Amniotic stem cell (primary cell): ENCODE measurements at regions not wholly inside any gene's neighbourhood (a gene's known extent, or its start where the extent isn't known, plus 50 kb on each side); places are given as distances from the start of the nearest gene placed in this dataset.

Experiments
- DNase-seq: peaks from one replicate; lab custom pipeline; 2025; lab: John Stamatoyannopoulos, UW

DNA sequence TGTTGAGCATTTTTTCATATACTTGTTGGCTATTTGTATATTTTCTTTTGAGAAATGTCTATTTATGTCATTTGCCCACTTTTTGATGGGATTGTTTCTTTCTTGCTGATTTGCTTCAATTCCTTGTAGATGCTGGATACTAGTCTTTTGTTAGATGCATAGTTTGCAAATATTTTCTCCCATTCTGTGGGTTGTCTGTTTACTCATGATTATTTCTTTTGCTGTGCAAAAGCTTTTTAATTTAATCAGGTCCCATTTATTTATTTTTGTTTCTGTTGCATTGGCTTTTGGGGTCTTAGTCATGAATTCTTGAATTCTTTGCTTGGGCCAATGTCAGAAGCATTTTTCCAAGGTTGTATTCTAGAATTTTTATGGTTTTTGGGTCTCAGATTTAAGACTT, 251.7 kb downstream of the WNT5A start:
- no peak for DNase-seq

DNA sequence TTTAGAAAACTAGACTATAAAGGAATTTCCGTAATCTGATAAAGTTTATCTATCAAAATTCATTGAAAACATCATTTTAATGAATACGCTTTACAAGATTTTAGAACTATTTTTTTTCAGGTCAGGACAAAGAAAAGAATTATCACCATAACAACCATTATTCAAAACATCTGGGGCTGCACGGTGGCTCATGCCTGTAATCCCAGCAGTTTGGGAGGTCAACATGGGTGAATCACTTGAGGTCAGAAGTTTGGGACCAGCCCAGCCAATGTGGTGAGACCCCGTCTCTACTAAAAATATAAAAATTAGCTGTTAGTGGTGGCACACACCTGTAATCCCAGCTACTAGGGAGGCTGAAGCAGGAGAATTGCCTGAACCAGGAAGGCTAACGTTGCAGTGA, 260.4 kb downstream of the WNT5A start:
- DNase-seq = no peak

GRCh38 chr3:55218577-55218976, 268.5 kb downstream of the WNT5A start:
- DNase-seq = no peak

GRCh38 chr3:55207744-55208143, 279.4 kb downstream of the WNT5A start:
- no peak for DNase-seq

DNA sequence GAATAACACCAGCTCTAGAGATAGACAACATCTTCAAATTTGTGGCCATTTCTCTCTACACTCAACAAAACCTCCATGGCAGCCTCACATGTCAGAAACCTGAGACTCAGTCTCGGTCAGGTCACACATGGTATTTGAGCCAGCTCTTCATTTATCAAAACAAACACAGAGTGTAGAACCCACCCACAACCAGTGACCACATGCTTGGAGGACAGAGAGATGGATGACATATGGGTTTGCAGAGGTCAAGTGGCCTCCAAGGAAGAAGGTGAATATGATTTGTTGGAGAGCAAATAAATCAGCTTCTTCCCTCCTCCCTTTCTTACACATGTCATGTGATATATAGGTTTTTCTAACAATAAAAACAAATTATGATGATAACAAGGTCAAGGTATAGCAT, 278.1 kb upstream of the LRTM1 start:
- no peak for DNase-seq

- DNase-seq = no peak
Observed at GRCh38 chr3:55204417-55204816, 276.6 kb upstream of the LRTM1 start.

GRCh38 chr3:55203546-55203945, 275.7 kb upstream of the LRTM1 start:
- no peak for DNase-seq

DNA sequence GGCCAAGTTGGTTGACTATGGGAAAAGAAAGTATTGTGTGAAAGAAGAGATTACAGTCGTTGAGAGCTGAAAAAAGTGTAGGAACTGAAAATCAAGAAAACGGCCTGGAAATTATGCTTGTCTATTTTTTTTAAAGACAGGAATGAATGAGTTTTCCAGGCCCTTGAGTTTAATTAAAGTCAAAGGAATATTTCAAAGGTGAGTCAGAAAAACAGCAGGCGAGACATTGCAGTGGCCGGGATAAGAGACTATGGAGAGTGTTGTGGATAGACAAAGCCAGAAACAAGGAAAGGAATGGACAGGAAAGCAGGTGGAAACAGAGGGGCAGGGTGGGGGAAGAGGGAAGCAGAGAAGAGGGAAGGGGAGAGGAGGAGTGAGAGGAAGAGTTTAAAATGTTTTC, 275.1 kb upstream of the LRTM1 start:
- no peak for DNase-seq

DNA sequence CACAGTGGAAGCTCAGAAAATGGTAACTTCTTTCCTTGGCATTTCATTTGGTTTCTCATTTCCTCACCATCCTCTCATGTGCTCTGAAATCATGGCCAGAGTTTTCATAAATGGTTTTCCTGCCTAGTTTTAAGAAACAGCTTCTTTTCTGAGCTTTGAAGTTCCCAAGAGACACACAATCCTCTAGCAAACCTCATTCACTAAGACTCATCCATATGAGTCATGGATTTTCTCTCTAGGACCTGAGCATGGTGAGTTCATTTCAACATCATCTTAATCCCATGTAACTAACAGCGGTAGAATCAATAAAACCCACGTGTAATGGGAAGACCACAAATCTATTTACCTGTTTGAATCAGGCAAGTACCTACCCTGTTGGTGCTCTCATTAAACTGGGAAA, 274.5 kb upstream of the LRTM1 start:
- DNase-seq = peak; percentile 48

- no peak for DNase-seq
Observed at GRCh38 chr3:55201779-55202178, 273.9 kb upstream of the LRTM1 start.

DNA sequence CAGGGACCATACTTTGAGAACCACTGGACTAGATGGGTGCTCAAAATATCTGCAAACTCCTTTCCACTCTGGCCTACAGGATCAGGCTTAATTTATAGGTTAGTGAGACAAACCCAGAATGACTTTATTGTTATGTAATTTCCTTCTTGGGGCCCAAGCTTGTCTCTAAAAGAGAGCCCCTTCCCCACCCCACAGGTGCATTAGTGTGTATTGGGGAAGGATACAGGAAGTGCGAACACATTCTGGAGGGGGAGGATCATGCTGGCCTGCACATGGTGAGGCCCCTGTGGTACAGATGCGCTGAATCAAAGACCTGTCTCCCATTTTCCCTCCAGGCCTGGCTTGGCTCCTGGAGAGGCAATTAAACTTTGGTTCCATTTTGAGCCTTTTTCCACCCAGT, 273.0 kb upstream of the LRTM1 start:
- DNase-seq = no peak

- DNase-seq = peak; percentile 88
Observed at GRCh38 chr3:55198554-55198953, 270.7 kb upstream of the LRTM1 start.

- DNase-seq = no peak
Observed at GRCh38 chr3:55197021-55197420, 269.2 kb upstream of the LRTM1 start.

DNA sequence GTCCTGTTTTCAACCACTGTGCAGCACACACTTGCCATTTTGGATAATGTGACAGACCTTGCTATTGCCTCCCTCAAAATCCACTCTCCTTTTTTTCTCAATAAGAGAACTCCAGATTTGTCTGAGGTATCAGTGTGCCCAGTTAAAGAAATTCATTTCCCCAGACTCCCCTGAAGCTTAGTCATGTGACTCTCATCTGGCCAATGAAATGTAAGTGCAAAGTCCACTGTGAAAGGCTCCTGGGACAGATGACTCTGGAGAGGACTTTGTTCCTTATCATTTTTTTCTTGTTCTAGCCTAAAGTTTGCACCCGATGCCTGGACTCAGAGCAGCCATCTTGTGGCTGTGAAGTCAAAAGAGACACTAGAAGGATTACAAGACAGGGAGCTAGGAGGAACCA, 268.6 kb upstream of the LRTM1 start:
- no peak for DNase-seq

- DNase-seq = no peak
Observed at GRCh38 chr3:55194376-55194775, 266.5 kb upstream of the LRTM1 start.

DNA sequence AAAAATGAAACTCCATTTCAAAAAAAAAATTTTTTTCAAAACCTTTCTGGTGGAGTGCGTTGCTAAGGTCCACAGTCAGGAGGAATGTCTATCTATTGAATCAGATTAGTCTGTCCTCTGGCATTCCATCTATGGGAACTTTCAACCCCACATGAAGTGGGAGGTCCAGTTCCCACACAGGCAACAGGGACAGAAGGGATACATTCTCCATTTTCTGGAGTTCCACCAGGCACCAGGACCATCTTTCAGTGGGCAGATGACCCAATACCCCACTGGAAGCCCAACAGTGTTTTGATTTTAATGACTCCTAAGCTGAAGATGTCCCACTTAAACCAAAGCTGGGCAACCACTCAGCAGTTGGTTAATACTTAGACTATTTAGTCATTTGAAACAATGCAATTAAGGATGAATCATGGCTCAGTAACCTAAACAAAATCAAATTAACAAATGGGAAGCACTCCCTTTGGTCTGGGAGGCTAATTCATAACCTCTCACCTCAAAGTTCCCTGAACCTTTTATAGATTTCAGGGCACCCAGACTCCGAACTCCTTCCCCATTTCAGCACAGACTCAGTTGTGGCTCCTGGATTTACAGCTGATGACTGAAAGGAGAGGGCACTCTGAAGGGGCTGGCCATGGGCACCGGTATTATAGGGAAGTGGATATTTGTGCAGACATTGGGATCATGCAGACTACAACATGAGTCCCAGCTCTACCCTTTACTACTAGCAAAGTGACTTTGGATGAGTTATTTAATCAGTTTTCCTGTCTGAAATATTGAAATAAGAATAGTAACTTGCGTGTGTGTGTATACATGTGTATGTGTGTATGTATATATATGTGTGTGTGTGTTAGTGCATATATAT, 264.3 kb upstream of the LRTM1 start:
- DNase-seq = no peak

- no peak for DNase-seq
Observed at GRCh38 chr3:55190331-55190730, 262.5 kb upstream of the LRTM1 start.

DNA sequence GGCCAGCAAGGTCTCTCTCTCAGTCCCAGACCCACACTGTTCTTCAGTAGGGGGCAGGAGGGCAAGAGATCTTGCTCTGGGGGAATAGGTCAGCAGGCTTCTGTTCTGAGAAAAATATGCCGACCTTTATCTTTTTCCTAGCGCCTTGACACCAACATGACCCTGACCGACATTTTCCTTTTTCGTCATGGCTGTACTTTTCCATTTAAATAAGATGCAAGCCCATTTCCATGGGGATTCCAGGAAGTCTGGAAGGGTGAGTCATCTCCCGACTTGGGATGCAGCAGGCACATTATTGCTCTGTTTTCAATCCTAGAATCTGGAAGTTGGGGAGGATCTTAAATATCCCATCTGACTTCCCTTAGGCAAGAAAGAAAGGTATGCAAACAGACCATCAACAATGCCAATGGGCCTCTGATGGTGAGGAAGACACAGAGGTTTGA, 261.5 kb upstream of the LRTM1 start:
- DNase-seq = no peak

- no peak for DNase-seq
Observed at GRCh38 chr3:55185380-55185779, 257.5 kb upstream of the LRTM1 start.

- DNase-seq = no peak
Observed at GRCh38 chr3:55183201-55183600, 255.3 kb upstream of the LRTM1 start.

DNA sequence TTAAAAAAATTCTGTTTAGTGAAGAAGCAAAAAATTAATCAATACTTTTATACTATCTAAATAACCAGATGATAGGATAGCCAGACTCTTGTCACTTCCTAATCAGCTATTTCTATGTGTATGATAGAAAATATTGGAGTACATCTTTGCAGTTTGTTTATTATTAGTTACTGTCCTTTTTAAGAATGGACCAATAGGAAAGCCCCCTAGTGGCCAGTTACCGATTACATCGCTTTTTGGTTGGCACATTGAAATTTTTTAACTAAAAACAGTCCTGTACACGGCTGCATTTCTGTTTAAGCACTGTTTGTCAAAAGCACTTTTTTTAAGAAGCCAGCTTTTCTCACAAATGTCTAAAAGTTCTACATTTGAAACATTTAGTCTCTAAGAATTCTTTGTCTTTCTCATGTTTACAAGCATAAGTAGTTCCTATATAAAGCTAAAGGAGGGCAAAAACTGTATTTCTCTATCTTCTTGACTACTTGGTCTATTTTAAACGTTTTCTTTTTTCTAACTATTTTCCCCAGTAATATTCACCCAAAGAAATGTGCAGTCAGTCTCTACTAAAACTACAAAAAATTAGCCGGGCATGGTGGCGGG, 253.2 kb upstream of the LRTM1 start:
- DNase-seq = peak; percentile 64

DNA sequence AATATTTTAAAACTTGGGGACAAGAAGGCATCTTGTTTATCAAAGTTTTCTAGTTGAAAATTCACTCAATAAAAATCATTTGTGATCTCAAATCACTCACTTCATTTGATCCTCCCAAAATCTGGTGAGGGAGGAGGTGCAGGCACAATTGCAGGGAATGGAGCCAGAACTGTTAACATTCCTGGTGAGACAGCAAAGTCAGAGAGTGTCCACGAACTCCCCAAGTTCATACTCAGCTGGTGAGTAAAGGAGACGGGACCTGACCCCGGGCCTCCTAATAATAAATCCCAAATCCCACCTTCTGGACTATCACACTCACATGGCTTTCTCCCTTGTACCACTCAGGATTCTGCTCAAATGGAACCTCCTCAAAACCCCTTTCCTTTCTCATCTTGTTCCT, 252.3 kb upstream of the LRTM1 start:
- DNase-seq = no peak

- no peak for DNase-seq
Observed at GRCh38 chr3:55178336-55178735, 250.5 kb upstream of the LRTM1 start.

DNA sequence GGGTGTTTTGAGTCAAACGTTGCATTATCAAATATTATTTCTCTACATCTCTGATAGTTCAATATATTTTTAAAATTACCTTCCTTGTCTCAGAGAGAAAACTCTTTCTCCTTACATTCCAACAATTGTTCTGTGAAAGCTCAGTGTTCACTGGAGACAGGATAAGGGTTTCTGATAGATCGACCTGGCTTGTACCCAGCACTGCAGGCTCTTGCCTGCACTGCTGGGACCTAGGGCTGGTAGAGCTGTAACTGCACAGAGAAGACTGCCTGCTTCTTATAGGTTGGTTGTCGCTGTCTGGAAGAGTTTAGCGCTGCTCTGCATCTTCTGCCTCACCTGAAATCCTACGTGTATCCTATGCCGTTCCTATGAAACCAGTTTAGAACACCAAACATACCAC, 249.9 kb upstream of the LRTM1 start:
- no peak for DNase-seq
